H1 (cell line): ENCODE measurements at regions not wholly inside any gene's neighbourhood (a gene's known extent, or its start where the extent isn't known, plus 50 kb on each side); places are given as distances from the start of the nearest gene placed in this dataset.

Experiments used
- CTCF ChIA-PET: fragments of 300-600 bp; sonication (Branson Sonifier 250); formaldehyde crosslinking; loops from one replicate; lab custom pipeline; 2021; ENCODE audit not compliant: partially characterized antibody; lab: Charles Lee
- POLR2A ChIA-PET: fragments of 300-600 bp; sonication (Branson Sonifier 250); formaldehyde crosslinking; loops from one replicate; lab custom pipeline; 2021; ENCODE audit warnings: inconsistent platforms; ENCODE audit not compliant: partially characterized antibody; lab: Charles Lee
- DNase-seq, 2 experiments: peaks; one replicate each; pipeline versions ENCODE4 v3.0.0 to v3.0.0-alpha.2; 2010 to 2022; ENCODE audit warnings: low spot score in 2 of 2, low read depth in 1 of 2, mixed read lengths in 1 of 2
- FAIRE-seq: peaks from 2 replicates; lab custom pipeline; 2011; peaks lifted over from hg19 to GRCh38; lab: Jason Lieb, UNC
- H2AFZ ChIP-seq: 2 replicates; pipeline ENCODE4 v1.8.1; 2012; ENCODE audit warnings: low read length, inconsistent platforms
- H2AK5ac ChIP-seq: 2 replicates; pipeline ENCODE4 v1.6.1; 2013; ENCODE audit warnings: low read depth, low read length
- H2BK120ac ChIP-seq: replicated peaks from 2 replicates; pipeline ENCODE3; 2013; ENCODE audit warnings: low read depth, low read length, inconsistent platforms
- H2BK12ac ChIP-seq: 2 replicates; pipeline ENCODE4 v1.6.1; 2013; ENCODE audit warnings: low read depth, low read length
- H2BK15ac ChIP-seq: 2 replicates; pipeline ENCODE4 v1.6.1; 2013; ENCODE audit warnings: low read length
- H2BK20ac ChIP-seq: 2 replicates; pipeline ENCODE4 v1.6.1; 2013; ENCODE audit warnings: low read length
- H2BK5ac ChIP-seq: 2 replicates; pipeline ENCODE4 v1.6.1; 2013; ENCODE audit warnings: low read depth, low read length
- H3K14ac ChIP-seq: 2 replicates; pipeline ENCODE4 v1.6.1; 2013; ENCODE audit warnings: inconsistent platforms; ENCODE audit not compliant: insufficient read length
- H3K18ac ChIP-seq: 2 replicates; pipeline ENCODE4 v1.6.1; 2013; ENCODE audit warnings: low read length; ENCODE audit errors: extremely low read depth
- H3K23ac ChIP-seq: 2 replicates; pipeline ENCODE4 v1.6.1; 2013; ENCODE audit warnings: inconsistent platforms; ENCODE audit not compliant: insufficient read length
- H3K23me2 ChIP-seq: 2 replicates; pipeline ENCODE4 v1.6.1; 2013; ENCODE audit warnings: low read depth, low read length
- H3K27ac ChIP-seq: 2 replicates; pipeline ENCODE4 v1.6.1; 2011; ENCODE audit warnings: low read depth, low read length, inconsistent platforms
- H3K27me3 ChIP-seq, 4 experiments: replicated peaks in 1 of 4; 1 replicate in 1 of 4; 2 replicates in 3 of 4; pipeline versions ENCODE4 v1.6.1 to v1.8.1; 2011 to 2013; ENCODE audit warnings: low read length in 3 of 4, mild to moderate bottlenecking in 3 of 4, inconsistent platforms in 2 of 4, mixed read lengths in 2 of 4, moderate library complexity in 1 of 4; ENCODE audit not compliant: control insufficient read depth in 3 of 4, insufficient read depth in 3 of 4; ENCODE audit errors: extremely low read depth in 1 of 4
- H3K36me3 ChIP-seq, 4 experiments: 2 replicates each; pipeline versions ENCODE4 v1.6.1 to v1.8.1; 2011 to 2013; ENCODE audit warnings: mild to moderate bottlenecking in 4 of 4, low read length in 3 of 4, moderate library complexity in 2 of 4, control low read depth in 1 of 4, inconsistent platforms in 1 of 4; ENCODE audit not compliant: insufficient read depth in 4 of 4, control insufficient read depth in 2 of 4
- H3K4ac ChIP-seq: replicated peaks from 2 replicates; pipeline ENCODE3; 2013; ENCODE audit warnings: low read length, low read depth, mixed read lengths, inconsistent platforms; ENCODE audit not compliant: insufficient read length
- H3K4me1 ChIP-seq, 4 experiments: replicated peaks in 1 of 4; 1 replicate in 1 of 4; 2 replicates in 3 of 4; pipeline versions ENCODE4 v1.6.1 to v1.8.1; 2011 to 2013; ENCODE audit warnings: low read length in 3 of 4, inconsistent platforms in 2 of 4, mixed read lengths in 1 of 4; ENCODE audit not compliant: insufficient read depth in 4 of 4, control insufficient read depth in 3 of 4
- H3K4me2 ChIP-seq, 2 experiments: 2 replicates each; pipeline versions ENCODE4 v1.6.1 to v1.8.1; 2011 to 2013; ENCODE audit warnings: low read depth in 2 of 2, low read length in 2 of 2, control low read depth in 1 of 2, inconsistent platforms in 1 of 2, mild to moderate bottlenecking in 1 of 2; ENCODE audit not compliant: insufficient read depth in 1 of 2
- H3K4me3 ChIP-seq, 4 experiments: fragments of 200-600, 300-600 bp in 1 of 4; sonication (generic), shearing (Covaris generic), sonication (Bioruptor Twin) in 1 of 4; 2 replicates each; pipeline versions ENCODE4 v1.5.1 to v1.8.1; 2011 to 2016; ENCODE audit warnings: low read length in 4 of 4, low read depth in 3 of 4, control low read depth in 2 of 4, inconsistent platforms in 2 of 4, mild to moderate bottlenecking in 2 of 4, mixed read lengths in 1 of 4, moderate library complexity in 1 of 4; ENCODE audit not compliant: insufficient read depth in 2 of 4; ENCODE audit errors: extremely low read depth in 1 of 4
- H3K56ac ChIP-seq: replicated peaks from 2 replicates; pipeline ENCODE3; 2013; ENCODE audit warnings: low read depth, mild to moderate bottlenecking, mixed read lengths, low read length, inconsistent platforms; ENCODE audit not compliant: insufficient read length
- H3K79me1 ChIP-seq: 2 replicates; pipeline ENCODE4 v1.6.1; 2013; ENCODE audit warnings: low read depth, low read length, control low read depth
- H3K79me2 ChIP-seq, 2 experiments: 2 replicates each; pipeline versions ENCODE4 v1.6.1 to v1.8.1; 2012 to 2013; ENCODE audit warnings: low read length in 2 of 2, mild to moderate bottlenecking in 2 of 2, inconsistent platforms in 1 of 2; ENCODE audit not compliant: insufficient read depth in 2 of 2, control insufficient read depth in 1 of 2
- H3K9ac ChIP-seq, 4 experiments: replicated peaks in 1 of 4; 1 replicate in 1 of 4; 2 replicates in 3 of 4; pipeline versions ENCODE4 v1.6.1 to v1.8.1; 2011 to 2013; ENCODE audit warnings: low read depth in 3 of 4, low read length in 3 of 4, control low read depth in 2 of 4, mild to moderate bottlenecking in 2 of 4, moderate library complexity in 2 of 4, inconsistent platforms in 1 of 4; ENCODE audit errors: extremely low read depth in 1 of 4
- H3K9me3 ChIP-seq, 2 experiments: 2 replicates each; pipeline versions ENCODE4 v1.6.1 to v1.8.1; 2012 to 2013; ENCODE audit warnings: mild to moderate bottlenecking in 2 of 2, moderate library complexity in 2 of 2, control low read depth in 1 of 2, inconsistent platforms in 1 of 2, low read depth in 1 of 2, low read length in 1 of 2, mixed read lengths in 1 of 2; ENCODE audit not compliant: insufficient read depth in 2 of 2
- H4K20me1 ChIP-seq, 2 experiments: replicated peaks in 1 of 2; 2 replicates each; pipeline versions ENCODE3 to v1.8.1; 2011 to 2013; ENCODE audit warnings: inconsistent platforms in 2 of 2, low read length in 2 of 2, mild to moderate bottlenecking in 1 of 2; ENCODE audit not compliant: insufficient read depth in 2 of 2, control insufficient read depth in 1 of 2
- H4K5ac ChIP-seq: 2 replicates; pipeline ENCODE4 v1.6.1; 2013; ENCODE audit warnings: low read length, low read depth, mixed read lengths, inconsistent platforms; ENCODE audit not compliant: insufficient read length
- H4K8ac ChIP-seq: 2 replicates; pipeline ENCODE4 v1.8.0; 2013; ENCODE audit warnings: mild to moderate bottlenecking, moderate library complexity, low read length, inconsistent platforms; ENCODE audit not compliant: insufficient read depth; ENCODE audit errors: extremely low read depth
- H4K91ac ChIP-seq: replicated peaks from 2 replicates; pipeline ENCODE3; 2013; ENCODE audit warnings: low read length, mixed read lengths, inconsistent platforms; ENCODE audit not compliant: insufficient read length
- ASH2L ChIP-seq: fragments of 200-600, 300-600 bp; sonication (generic); IDR thresholded peaks from one replicate; pipeline ENCODE4 v1.7.1; 2017; ENCODE audit warnings: low read length
- CEBPB ChIP-seq: IDR thresholded peaks from 2 replicates; pipeline ENCODE4 v1.6.1; 2012; ENCODE audit warnings: low read depth, low read length
- FOSL1 ChIP-seq: IDR thresholded peaks from 2 replicates; pipeline ENCODE4 v1.6.1; 2011; ENCODE audit warnings: mild to moderate bottlenecking, low read depth, low read length, moderate library complexity; ENCODE audit not compliant: insufficient read depth
- GABPA ChIP-seq: IDR thresholded peaks from 2 replicates; pipeline ENCODE4 v1.6.1; 2011; ENCODE audit warnings: mild to moderate bottlenecking, low read length, moderate library complexity, borderline replicate concordance; ENCODE audit not compliant: insufficient read depth
- HDAC6 ChIP-seq: IDR thresholded peaks from one replicate; pipeline ENCODE4 v1.7.1; 2012; ENCODE audit warnings: low read depth, mild to moderate bottlenecking, inconsistent platforms, low read length, moderate library complexity
- KDM4A ChIP-seq: IDR thresholded peaks from one replicate; pipeline ENCODE4 v1.7.1; 2012; ENCODE audit warnings: low read depth, mild to moderate bottlenecking, moderate library complexity, low read length, inconsistent platforms; ENCODE audit not compliant: severe bottlenecking
- NRF1 ChIP-seq: IDR thresholded peaks from 2 replicates; pipeline ENCODE4 v1.6.1; 2011; ENCODE audit warnings: mild to moderate bottlenecking, low read depth, low read length, improper control_type of control experiment
- PHF8 ChIP-seq: fragments of 200-600 bp; sonication (generic); conservative IDR thresholded peaks from 2 replicates; pipeline ENCODE4 v1.7.1; 2012; ENCODE audit warnings: low read depth, mild to moderate bottlenecking, inconsistent platforms, low read length, moderate library complexity
- POU5F1 ChIP-seq: IDR thresholded peaks from 2 replicates; pipeline ENCODE4 v1.6.1; 2011; ENCODE audit warnings: low read depth, mild to moderate bottlenecking, low read length, moderate library complexity
- RFX5 ChIP-seq: IDR thresholded peaks from 2 replicates; pipeline ENCODE4 v1.6.1; 2011; ENCODE audit warnings: low read depth, low read length, improper control_type of control experiment, borderline replicate concordance
- SAP30 ChIP-seq: fragments of 300-600 bp; sonication (generic); IDR thresholded peaks from 2 replicates; pipeline ENCODE4 v1.7.1; 2012; ENCODE audit warnings: low read length, moderate library complexity, mild to moderate bottlenecking, inconsistent platforms; ENCODE audit not compliant: insufficient read depth, insufficient replicate concordance
- SIRT6 ChIP-seq: IDR thresholded peaks from one replicate; pipeline ENCODE4 v1.7.1; 2012; ENCODE audit warnings: low read length, inconsistent platforms
- SRF ChIP-seq: IDR thresholded peaks from 2 replicates; pipeline ENCODE4 v1.6.1; 2011; ENCODE audit warnings: mild to moderate bottlenecking, low read depth, low read length, moderate library complexity
- ZNF274 ChIP-seq: IDR thresholded peaks from 2 replicates; pipeline ENCODE4 v1.7.0; 2012; ENCODE audit warnings: low read length, borderline replicate concordance; ENCODE audit errors: extremely low read depth
- WGBS, 2 experiments: shearing (Covaris generic) in 1 of 2; methylation state at CpG; one replicate each; pipeline versions ENCODE4 v1.1.6 to v1.1.7; 2013 to 2015; ENCODE audit warnings: low lambda C conversion rate in 2 of 2, mixed read lengths in 2 of 2, inconsistent platforms in 1 of 2, low coverage in 1 of 2, missing lambda C conversion rate in 1 of 2; ENCODE audit not compliant: insufficient replicate concordance in 2 of 2, insufficient coverage in 1 of 2, insufficient read length in 1 of 2; ENCODE audit errors: extremely low coverage in 1 of 2, missing lambda C conversion rate in 1 of 2; 5-methylcytosine and 5-hydroxymethylcytosine counted together

DNA sequence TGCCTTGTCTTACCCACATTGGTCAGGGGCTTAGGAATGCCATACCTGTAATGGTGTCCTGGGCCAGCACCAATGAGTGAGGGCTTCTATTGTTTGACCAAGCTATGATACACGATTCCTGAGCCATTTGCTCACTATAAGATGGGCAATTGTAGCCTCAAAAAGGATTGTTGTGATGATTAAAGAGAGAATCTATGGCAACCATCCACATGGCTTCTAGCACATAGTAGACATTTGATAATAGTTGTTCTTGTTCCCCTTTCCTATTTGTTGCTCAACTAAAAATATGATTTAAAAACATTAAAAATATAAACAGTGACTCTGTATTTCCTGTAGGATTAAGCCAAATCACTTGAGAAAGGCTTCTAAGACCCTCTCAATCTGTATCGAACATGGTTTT is 366.1 kb downstream of the PCNX1 start:
- 90% methylated on average over 2 of the region's 2 CpGs; no CpG with 5 or more reads in 1 of the 2 experiments for WGBS, 2 experiments
- Histone ChIP-seq H3K56ac (no peak overlapping the region), H3K4me3 (no peak overlapping the region)
- TF ChIP-seq CEBPB (no peak), POU5F1 (no peak), KDM4A (no peak), ASH2L (no peak), SRF (no peak), FOSL1 (no peak), GABPA (no peak), SAP30 (no peak), HDAC6 (no peak), PHF8 (no peak), RFX5 (no peak), NRF1 (no peak), ZNF274 (no peak), SIRT6 (no peak)

More for the DNA sequence above, 366.1 kb downstream of the PCNX1 start:
- Histone ChIP-seq H3K14ac (no peak overlapping the region), H3K79me1 (no peaks in the 10 kb centered on the region), H4K5ac (no peak overlapping the region), H2BK15ac (no peak overlapping the region), H3K4me1 (no peaks in the 10 kb centered on the region), H3K23ac (no peak overlapping the region), H4K91ac (no peak overlapping the region), H3K4me2 (no peak overlapping the region), H3K9ac (no peak overlapping the region; a peak in 1 of 7 replicates), H2AK5ac (no peak overlapping the region), H3K79me2 (no peaks in the 10 kb centered on the region), H3K36me3 (no peaks in the 10 kb centered on the region; a peak in 1 of 8 replicates), H4K8ac (no peak overlapping the region), H2AFZ (no peak overlapping the region), H2BK5ac (no peak overlapping the region), H3K4ac (no peak overlapping the region), H3K27me3 (no peaks in the 10 kb centered on the region), H2BK12ac (no peak overlapping the region), H4K20me1 (no peaks in the 10 kb centered on the region), H3K23me2 (no peaks in the 10 kb centered on the region), H3K18ac (no peak overlapping the region), H3K9me3 (peaks cover 7 to 8% of the 10 kb centered on the region in 2 experiments; a peak in 3 of 4 replicates), H2BK120ac (no peak overlapping the region), H2BK20ac (no peak overlapping the region), H3K27ac (no peak overlapping the region)
- FAIRE-seq, result no peak
- ChIA-PET CTCF (no interaction called here), POLR2A (no interaction called here)
- no peak for DNase-seq
